ENCODE measurements at regions not wholly inside any gene's neighbourhood (a gene's known extent, or its start where the extent isn't known, plus 50 kb on each side); places are given as distances from the start of the nearest gene placed in this dataset.

DNA sequence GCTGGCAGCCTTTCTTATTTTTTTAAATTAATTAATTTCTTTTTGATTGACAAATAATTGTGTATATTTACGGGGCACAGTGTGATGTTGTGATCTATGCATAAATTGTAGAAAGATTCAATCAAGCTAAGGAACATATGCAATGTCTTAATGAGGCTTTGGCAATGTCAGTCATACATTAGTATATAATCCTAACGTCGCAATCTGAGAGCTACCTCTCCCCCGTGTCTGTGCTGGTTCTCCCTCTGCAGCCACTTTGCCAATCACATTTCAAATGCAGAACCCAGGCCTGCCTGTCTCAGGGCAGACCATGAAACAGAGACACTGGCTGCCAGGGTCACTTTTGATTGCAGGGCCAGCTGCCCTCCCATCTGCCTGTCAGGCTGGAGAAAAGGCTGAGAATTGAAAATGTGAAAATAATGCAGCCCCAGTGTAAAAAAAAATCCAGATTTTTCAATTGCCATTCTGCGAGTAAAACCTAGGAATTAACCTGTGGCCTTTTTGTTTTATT, 56.3 kb downstream of the SLC24A2 start:
- no peak for DNase-seq

DNA sequence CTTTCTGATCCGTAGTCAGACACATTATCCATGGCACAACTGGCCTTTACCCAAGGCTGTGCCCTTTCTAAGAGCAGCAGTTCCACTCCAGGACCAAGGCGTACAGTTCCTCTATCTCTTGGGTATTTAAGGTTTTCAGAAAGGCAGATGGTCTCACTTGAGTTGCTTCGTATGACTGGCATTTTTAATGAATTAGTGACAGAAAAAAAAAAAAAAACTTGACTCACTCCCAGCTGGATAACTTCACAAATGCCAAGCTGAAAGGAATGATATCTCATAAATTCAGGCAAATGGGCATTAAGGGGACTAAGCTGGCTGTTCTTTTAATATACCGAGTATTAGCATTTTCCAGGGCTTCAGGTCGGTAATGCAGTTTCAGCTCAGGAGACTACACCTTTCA, 60.7 kb downstream of the SLC24A2 start:
- DNase-seq: no peak

DNA sequence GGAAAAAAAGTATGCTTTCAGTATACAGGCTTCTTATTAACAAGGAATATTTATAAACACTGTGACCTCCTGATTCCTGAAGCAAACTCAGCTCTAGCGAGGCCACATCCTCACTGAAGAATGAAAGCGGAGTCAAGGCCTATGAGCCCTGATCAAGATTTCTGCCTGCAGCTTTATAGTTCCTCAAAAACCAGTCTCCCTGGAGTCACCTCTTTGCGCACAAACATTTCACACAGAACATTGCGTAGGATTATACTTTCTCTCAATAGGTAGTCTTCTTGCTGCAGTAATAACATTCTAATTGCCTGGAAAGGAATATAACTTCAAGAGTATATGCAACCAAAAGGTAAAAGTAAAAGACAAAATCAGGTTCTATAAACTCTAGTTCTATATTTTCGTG, 62.9 kb downstream of the SLC24A2 start:
- DNase-seq: no peak

DNA sequence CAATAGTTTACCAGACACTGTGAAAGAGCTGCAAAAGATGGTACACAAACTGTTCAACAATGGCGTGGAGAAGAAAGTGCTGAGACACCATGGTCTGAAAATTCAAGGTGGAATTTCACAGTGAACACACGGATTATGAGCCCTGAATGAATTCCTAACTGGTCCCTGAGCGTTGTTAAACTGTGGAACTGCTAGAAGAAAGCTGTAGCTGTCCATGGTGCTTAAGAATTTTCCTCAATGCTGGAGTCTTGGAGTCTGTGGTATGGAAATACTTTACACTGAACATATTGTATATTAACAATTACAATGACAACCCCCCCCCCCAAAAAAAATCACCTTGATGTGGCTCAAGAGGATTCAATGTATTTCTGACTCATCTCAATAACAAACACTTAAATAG, 68.5 kb downstream of the SLC24A2 start:
- DNase-seq: no peak

DNA sequence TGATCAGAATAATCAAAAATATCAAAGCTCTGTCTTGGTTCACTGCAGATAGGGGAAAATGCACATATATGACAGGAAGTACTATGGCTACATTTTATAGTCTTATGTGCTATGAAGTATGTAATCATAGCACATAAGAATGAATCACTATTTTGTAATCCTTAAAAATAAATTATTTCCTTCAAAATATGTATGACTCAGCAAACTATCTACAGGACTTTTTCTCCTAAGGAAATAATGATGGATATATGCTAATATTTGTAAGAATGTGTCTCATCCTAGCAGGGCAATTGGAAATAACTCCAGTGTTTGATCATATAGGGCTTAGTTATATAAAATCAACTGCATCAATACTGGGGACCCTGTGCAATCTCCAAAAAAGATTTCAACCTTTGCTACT, 85.1 kb downstream of the SLC24A2 start:
- no peak for DNase-seq

- DNase-seq: no peak
Observed at GRCh38 chr9:19701991-19702390, 86.8 kb downstream of the SLC24A2 start.

- no peak for DNase-seq
Observed at GRCh38 chr9:19701274-19701673, 87.6 kb downstream of the SLC24A2 start.

- no peak for DNase-seq
Observed at GRCh38 chr9:19700699-19701098, 88.1 kb downstream of the SLC24A2 start.

DNA sequence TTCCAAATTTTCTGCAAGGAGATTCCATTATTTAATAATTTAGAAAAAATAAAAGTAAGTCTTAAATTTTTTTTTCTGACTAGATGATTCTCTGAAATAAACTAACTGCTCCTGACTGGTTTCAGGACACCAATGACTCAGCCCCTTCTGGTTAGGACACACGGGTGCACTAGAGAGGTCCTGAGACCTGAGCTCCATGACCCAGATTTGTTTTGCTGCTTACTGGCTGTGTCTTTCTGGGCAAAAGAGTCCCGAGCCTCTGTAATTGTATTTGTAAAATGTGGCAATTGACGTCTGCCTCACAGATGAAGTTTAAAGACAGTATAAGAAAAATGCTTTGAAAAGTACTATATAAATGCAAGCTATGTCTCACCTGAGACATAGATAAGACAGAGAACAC, 89.1 kb downstream of the SLC24A2 start:
- DNase-seq: no peak

- no peak for DNase-seq
Observed at GRCh38 chr9:19698960-19699359, 89.9 kb downstream of the SLC24A2 start.

- DNase-seq: no peak
Observed at GRCh38 chr9:19694601-19695000, 94.2 kb downstream of the SLC24A2 start.

DNA sequence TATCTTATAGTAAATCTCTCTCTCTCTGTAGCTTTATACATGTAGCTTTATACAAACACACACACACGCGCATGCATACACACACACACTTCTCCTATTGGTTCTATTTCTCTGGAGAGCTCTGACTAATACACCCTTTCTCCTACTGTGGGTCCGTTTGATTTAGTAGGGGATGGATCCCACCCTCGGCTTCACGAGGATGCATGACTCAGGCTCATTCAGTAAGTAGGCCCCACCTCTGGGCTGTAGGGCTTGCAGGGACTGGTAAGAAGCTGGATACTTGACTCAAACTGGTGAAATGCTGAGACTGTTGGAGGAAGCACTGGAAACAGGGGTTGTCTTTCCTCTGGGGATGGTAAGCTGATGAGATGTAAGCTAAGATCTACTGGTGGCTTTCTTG, 98.7 kb downstream of the SLC24A2 start:
- DNase-seq: no peak

DNA sequence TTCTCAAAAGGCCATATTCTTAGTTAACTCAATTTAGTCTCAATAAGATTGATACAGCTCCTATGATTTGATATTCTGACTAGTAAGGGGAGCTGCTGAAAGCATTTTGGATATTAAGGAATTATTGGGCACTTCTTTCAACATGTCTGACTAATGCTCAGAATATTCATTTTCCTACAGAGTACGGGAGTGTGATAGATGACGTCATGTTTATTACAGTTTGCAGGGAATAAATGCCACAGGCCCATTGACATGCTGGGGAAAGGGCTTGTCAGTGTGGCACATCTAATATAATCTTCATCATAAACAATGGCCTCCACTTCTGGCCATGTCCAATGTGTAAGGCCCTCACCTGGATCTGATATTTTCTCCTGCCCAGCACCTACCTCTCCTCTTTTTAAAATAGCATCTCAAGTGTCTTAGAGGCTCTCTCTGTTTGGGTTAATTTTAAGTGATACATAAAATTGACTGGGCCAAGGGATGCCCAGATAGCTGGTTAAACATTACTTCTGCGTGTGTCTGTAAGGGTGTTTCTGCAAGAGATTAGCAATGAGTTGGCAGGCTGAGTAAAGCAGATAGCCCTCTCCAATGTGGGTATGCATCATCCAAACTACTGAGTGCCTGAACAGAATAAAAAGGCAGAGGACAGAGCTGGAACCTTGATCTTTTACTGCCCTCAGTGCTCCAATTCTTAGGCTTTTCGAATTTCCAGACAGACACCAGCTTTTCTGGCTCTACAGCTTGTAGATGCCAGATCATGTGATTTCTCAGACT, 99.3 kb downstream of the SLC24A2 start:
- DNase-seq: no peak

DNA sequence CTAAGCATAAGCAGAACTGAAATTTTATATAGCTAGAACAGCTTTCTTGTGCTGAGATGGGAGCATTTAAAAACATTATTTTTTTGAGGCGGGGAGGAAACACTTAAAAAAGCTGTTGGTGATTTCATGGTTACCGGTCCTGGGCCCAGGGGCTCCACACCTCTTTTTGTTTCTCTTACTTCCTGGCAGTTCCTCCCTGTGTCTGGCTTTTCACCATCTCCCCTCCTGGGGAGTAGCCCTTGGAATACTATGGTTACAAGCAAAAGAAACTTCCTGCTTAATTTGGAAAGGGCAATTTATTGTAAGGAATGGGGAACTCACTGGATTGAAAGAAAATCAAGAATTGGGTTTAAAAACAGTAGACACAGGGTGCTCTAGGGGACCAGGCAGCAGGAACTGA, 105.1 kb downstream of the SLC24A2 start:
- no peak for DNase-seq

- no peak for DNase-seq
Observed at GRCh38 chr9:19682397-19682796, 106.4 kb downstream of the SLC24A2 start.

- DNase-seq: no peak
Observed at GRCh38 chr9:19681846-19682245, 107.0 kb downstream of the SLC24A2 start.

DNA sequence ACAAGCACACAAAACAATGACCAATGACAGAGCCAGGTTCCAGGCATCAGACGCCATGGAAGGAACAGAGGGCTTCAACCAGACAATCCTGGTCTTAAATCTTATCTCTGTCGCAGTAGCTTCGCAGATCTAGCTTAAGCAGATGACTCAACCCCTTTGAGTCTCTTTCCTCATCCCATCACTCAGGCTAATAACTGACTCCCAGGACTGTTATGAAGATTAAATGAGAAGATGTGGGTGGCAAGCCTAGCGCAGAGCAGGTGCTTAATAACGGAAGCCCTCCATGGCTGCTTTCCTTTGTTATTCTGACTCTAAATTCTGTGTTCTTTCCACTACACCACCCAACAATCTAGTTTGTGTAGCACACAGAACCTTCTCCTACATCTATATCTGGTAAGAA, 110.9 kb downstream of the SLC24A2 start:
- DNase-seq: no peak

DNA sequence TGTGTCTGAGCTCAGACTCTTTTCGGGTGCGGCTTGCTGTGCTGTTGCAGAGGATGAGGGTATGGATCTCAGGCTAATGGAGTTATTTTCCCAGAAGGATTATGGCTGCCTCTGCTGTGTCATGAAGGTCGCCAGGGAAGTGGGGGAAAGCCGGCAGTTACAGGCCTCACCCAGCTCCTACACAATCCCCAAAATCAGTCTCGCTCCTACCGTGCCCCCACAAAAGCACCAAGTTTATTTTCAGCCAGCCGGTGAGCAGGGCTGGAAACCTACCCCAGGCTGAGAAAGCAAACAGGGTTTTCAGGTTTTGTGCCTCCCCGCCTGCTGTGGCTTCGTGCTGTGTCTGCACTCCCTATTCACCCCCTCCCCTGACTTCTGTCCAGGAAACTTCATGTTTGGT, 113.3 kb downstream of the SLC24A2 start:
- DNase-seq: no peak

- no peak for DNase-seq
Observed at GRCh38 chr9:19666575-19666974, 122.3 kb downstream of the SLC24A2 start.

GRCh38 chr9:19665146-19665863, 123.5 kb downstream of the SLC24A2 start:
- peak; percentile 74 for DNase-seq

DNA sequence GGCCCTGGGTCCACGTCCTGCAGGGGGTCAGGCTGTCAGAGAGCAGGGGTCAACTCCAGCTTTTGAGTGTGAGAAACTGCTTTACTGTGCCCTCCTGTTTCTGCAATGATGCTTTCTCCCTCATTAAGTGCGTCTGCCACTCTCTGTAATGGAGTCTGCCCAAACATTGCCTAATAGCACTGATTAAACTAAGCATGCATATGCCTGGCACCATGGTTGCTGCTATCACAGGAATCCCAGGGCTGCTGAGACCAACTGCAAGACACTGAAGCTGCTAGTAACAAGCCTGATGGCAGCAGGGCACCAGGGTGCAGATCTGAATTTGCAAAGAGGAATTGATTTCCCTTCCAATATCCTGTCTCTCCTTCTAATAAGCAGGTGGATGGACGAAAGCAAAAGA, 125.3 kb downstream of the SLC24A2 start:
- no peak for DNase-seq

DNA sequence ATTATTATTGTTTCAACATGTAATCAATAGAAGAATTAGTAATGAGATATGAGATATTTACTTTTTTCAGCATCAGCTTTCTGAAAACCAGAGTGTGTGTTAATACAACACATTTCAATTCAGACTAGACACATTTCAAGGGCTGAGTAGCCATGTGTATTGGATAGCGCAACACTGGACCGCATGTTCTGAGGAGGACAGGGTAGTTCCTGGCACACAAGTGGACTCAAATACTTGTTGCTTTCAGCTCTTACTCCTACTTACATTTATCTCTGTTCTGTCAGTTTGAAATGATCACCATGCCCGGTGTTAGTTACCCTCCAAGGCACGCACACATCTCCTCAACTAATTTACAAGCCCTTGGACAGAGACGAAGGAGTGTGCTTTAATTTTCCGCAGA, 126.6 kb downstream of the SLC24A2 start:
- DNase-seq: no peak

DNA sequence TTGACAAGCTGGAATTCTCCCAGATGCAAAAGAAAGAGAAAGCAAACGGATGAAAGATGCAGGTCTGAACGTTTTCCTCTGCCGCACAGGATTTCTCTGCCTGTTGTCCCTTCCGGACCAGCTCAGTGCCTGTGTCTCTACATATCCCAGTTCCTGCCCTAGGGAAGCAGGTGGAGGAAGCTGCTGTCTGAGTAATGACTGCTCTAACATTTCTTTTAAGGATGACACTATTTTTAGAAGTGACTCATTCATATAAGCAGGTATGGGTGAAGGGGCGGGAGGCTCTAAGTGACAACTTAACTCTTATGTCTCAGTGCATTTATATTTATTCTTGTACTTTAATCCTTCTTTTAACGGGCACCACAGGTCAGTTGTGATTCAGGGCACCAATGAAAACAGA, 128.8 kb downstream of the SLC24A2 start:
- no peak for DNase-seq

- no peak for DNase-seq
Observed at GRCh38 chr9:19656704-19657103, 132.1 kb downstream of the SLC24A2 start.

- no peak for DNase-seq
Observed at GRCh38 chr9:19651681-19652080, 137.2 kb downstream of the SLC24A2 start.
